Endothelial cell of umbilical vein (primary cell): ENCODE measurements at regions not wholly inside any gene's neighbourhood (a gene's known extent, or its start where the extent isn't known, plus 50 kb on each side); places are given as distances from the start of the nearest gene placed in this dataset.

Experiments used
- BruUV-seq: library from RNA; stranded (reverse); fragments of 400-500 nt; replicated peaks from 2 replicates; lab custom pipeline; 2021; lab: Mats Ljungman, UMichigan
- CTCF ChIA-PET: fragments of 300-600, 350-600 bp; sonication (Branson Sonifier 250); formaldehyde crosslinking; loops from one replicate; lab custom pipeline; 2021; ENCODE audit warnings: antibody characterized with exemption, inconsistent platforms; lab: Charles Lee
- POLR2A ChIA-PET: fragments of 300-600, 350-600 bp; sonication (Branson Sonifier 250); formaldehyde crosslinking; loops from one replicate; lab custom pipeline; 2021; ENCODE audit warnings: antibody characterized with exemption, inconsistent platforms; lab: Charles Lee
- DNase-seq: peaks from one replicate; pipeline ENCODE4 v3.0.0-alpha.2; 2011; ENCODE audit warnings: low read depth, low spot score
- FAIRE-seq: peaks from 2 replicates; lab custom pipeline; 2011; peaks lifted over from hg19 to GRCh38; lab: Jason Lieb, UNC
- H2AFZ ChIP-seq: 2 replicates; pipeline ENCODE4 v1.6.0; 2012; ENCODE audit warnings: low read depth, low read length, control low read depth, inconsistent platforms
- H3K27ac ChIP-seq: 2 replicates; pipeline ENCODE4 v1.5.1; 2011; ENCODE audit warnings: low read depth, mild to moderate bottlenecking, control low read depth, low read length, moderate library complexity; ENCODE audit not compliant: insufficient read depth
- H3K27me3 ChIP-seq, 2 experiments: 2 replicates each; pipeline versions ENCODE4 v1.6.0 to v1.6.1; 2011; ENCODE audit warnings: low read length in 2 of 2, mixed read lengths in 1 of 2; ENCODE audit not compliant: control insufficient read depth in 2 of 2, insufficient read depth in 2 of 2
- H3K36me3 ChIP-seq, 2 experiments: 2 replicates in 1 of 2; 3 replicates in 1 of 2; pipeline ENCODE4 v1.5.1; 2011; ENCODE audit warnings: low read length in 2 of 2, mild to moderate bottlenecking in 1 of 2, moderate library complexity in 1 of 2; ENCODE audit not compliant: control insufficient read depth in 2 of 2, insufficient read depth in 2 of 2; ENCODE audit errors: extremely low read depth in 1 of 2
- H3K4me1 ChIP-seq: 3 replicates; pipeline ENCODE4 v1.5.1; 2011; ENCODE audit warnings: mild to moderate bottlenecking, low read length; ENCODE audit not compliant: control insufficient read depth, insufficient read depth; ENCODE audit errors: extremely low read depth
- H3K4me2 ChIP-seq: 2 replicates; pipeline ENCODE4 v1.6.1; 2011; ENCODE audit warnings: low read length, control low read depth, mixed read lengths; ENCODE audit not compliant: insufficient read depth
- H3K4me3 ChIP-seq, 3 experiments: fragments of 200-600 bp in 1 of 3; sonication (generic), shearing (Covaris generic) in 1 of 3; replicated peaks in 1 of 3; 2 replicates each; pipeline ENCODE4 v1.5.1; 2011 to 2016; ENCODE audit warnings: control low read depth in 3 of 3, low read length in 3 of 3, mild to moderate bottlenecking in 2 of 3, inconsistent platforms in 1 of 3, low read depth in 1 of 3, moderate library complexity in 1 of 3; ENCODE audit not compliant: insufficient read depth in 1 of 3
- H3K79me2 ChIP-seq: 2 replicates; pipeline ENCODE4 v1.6.0; 2012; ENCODE audit warnings: low read length, inconsistent platforms; ENCODE audit not compliant: control insufficient read depth, insufficient read depth
- H3K9ac ChIP-seq: replicated peaks from 2 replicates; pipeline ENCODE3; 2011; ENCODE audit warnings: low read length, control low read depth; ENCODE audit not compliant: insufficient read depth; ENCODE audit errors: extremely low read depth
- H3K9me1 ChIP-seq: replicated peaks from 3 replicates; pipeline ENCODE4 v1.6.0; 2011; ENCODE audit warnings: mild to moderate bottlenecking, low read length; ENCODE audit not compliant: control insufficient read depth, insufficient read depth; ENCODE audit errors: extremely low read depth
- H3K9me3 ChIP-seq: replicated peaks from 2 replicates; pipeline ENCODE4 v1.5.1; 2012; ENCODE audit warnings: low read length, inconsistent platforms; ENCODE audit not compliant: control insufficient read depth, insufficient read depth
- H4K20me1 ChIP-seq: replicated peaks from 2 replicates; pipeline ENCODE3; 2011; ENCODE audit warnings: mild to moderate bottlenecking, low read length; ENCODE audit not compliant: control insufficient read depth, insufficient read depth; ENCODE audit errors: extremely low read depth
- EZH2 ChIP-seq: IDR thresholded peaks from 2 replicates; pipeline ENCODE4 v1.6.1; 2012; ENCODE audit warnings: borderline replicate concordance, low read depth, mild to moderate bottlenecking, moderate library complexity, low read length, inconsistent platforms; ENCODE audit not compliant: severe bottlenecking
- FOS ChIP-seq: IDR thresholded peaks from 2 replicates; pipeline ENCODE4 v1.6.1; 2011; ENCODE audit warnings: mild to moderate bottlenecking, low read length, moderate library complexity, borderline replicate concordance; ENCODE audit not compliant: insufficient read depth
- GATA2 ChIP-seq: IDR thresholded peaks from 2 replicates; pipeline ENCODE4 v1.7.0; 2011; ENCODE audit warnings: low read depth, mild to moderate bottlenecking, moderate library complexity, mixed read lengths, low read length; ENCODE audit not compliant: insufficient read length, insufficient read depth
- JUN ChIP-seq: IDR thresholded peaks from 2 replicates; pipeline ENCODE4 v1.6.1; 2011; ENCODE audit warnings: borderline replicate concordance, low read depth; ENCODE audit not compliant: insufficient read length, insufficient read depth
- MYC ChIP-seq: IDR thresholded peaks from one replicate; pipeline ENCODE4 v1.6.1; 2011; ENCODE audit warnings: mild to moderate bottlenecking, low read depth, low read length
- POLR2A ChIP-seq: IDR thresholded peaks from 2 replicates; pipeline ENCODE4 v1.6.1; 2012; ENCODE audit warnings: low read depth, mild to moderate bottlenecking, control low read depth, low read length
- POLR2AphosphoS5 ChIP-seq: IDR thresholded peaks from 2 replicates; pipeline ENCODE4 v1.6.1; 2012; ENCODE audit warnings: low read depth, mild to moderate bottlenecking, control low read depth, low read length, moderate library complexity; ENCODE audit not compliant: insufficient read depth
- dilution Hi-C: fragments of 300-500 bp; cut with MboI; formaldehyde crosslinking; loops from one replicate; pipeline ENCODE4 v1.15.0; 2019; ENCODE audit warnings: low sequenced_read_pairs; ENCODE audit not compliant: extremely low pct_ligation_motif_present
- intact Hi-C: fragments of 100-400 bp; cut with micrococcal nuclease; formaldehyde crosslinking; loops from one replicate; pipeline ENCODE4 v1.10.0; 2022
- TF ChIP-seq, protein P1 (sequence below): IDR thresholded peaks from 2 replicates; pipeline ENCODE4 v1.6.1; 2011; ENCODE audit not compliant: insufficient read depth, insufficient read length
- TF ChIP-seq, protein P2 (sequence below), 2 donors: IDR thresholded peaks; 1 replicate in 1 of 2; 2 replicates in 1 of 2; pipeline ENCODE4 v1.5.1; 2011; ENCODE audit warnings: low read length in 2 of 2, mild to moderate bottlenecking in 2 of 2, moderate library complexity in 2 of 2, control low read depth in 1 of 2, inconsistent platforms in 1 of 2, low read depth in 1 of 2; ENCODE audit not compliant: insufficient read depth in 1 of 2; ENCODE audit errors: extremely low read depth in 1 of 2

GRCh38 chr2:4972472-4972871 lies 719.7 kb upstream of the SOX11 start:
- no peak overlapping the region for H3K9ac ChIP-seq
- DNase-seq (no peak), FAIRE-seq (no peak)
- TF ChIP-seq FOS (no peak), JUN (no peak), EZH2 (no peak), GATA2 (no peak), POLR2AphosphoS5 (no peak), POLR2A (no peak), MYC (no peak)
- TF ChIP-seq, protein P1, sequence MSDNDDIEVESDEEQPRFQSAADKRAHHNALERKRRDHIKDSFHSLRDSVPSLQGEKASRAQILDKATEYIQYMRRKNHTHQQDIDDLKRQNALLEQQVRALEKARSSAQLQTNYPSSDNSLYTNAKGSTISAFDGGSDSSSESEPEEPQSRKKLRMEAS = no peak
- TF ChIP-seq, protein P2, sequence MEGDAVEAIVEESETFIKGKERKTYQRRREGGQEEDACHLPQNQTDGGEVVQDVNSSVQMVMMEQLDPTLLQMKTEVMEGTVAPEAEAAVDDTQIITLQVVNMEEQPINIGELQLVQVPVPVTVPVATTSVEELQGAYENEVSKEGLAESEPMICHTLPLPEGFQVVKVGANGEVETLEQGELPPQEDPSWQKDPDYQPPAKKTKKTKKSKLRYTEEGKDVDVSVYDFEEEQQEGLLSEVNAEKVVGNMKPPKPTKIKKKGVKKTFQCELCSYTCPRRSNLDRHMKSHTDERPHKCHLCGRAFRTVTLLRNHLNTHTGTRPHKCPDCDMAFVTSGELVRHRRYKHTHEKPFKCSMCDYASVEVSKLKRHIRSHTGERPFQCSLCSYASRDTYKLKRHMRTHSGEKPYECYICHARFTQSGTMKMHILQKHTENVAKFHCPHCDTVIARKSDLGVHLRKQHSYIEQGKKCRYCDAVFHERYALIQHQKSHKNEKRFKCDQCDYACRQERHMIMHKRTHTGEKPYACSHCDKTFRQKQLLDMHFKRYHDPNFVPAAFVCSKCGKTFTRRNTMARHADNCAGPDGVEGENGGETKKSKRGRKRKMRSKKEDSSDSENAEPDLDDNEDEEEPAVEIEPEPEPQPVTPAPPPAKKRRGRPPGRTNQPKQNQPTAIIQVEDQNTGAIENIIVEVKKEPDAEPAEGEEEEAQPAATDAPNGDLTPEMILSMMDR (IDR thresholded peaks at IDR 0.05; ENCODE audit: extremely low read depth in 1 of 2, insufficient read depth in 1 of 2, low read depth in 1 of 2, low read length in 2 of 2) = no peak
- CTCF ChIA-PET = no interaction called here
- H3K4me2 ChIP-seq = no peak overlapping the region
- POLR2A ChIA-PET = no interaction called here
- H3K27ac ChIP-seq = no peak overlapping the region
- dilution Hi-C loops = no loop called here
- BruUV-seq = no TSS peak
- H3K4me3 ChIP-seq = no peak overlapping the region
- peaks cover 2% of the 10 kb centered on the region for H3K9me3 ChIP-seq
- H2AFZ ChIP-seq = no peak overlapping the region
- no peaks in the 10 kb centered on the region for H4K20me1 ChIP-seq
- no peaks in the 10 kb centered on the region for H3K36me3 ChIP-seq
- no peaks in the 10 kb centered on the region for H3K9me1 ChIP-seq
- H3K79me2 ChIP-seq = no peaks in the 10 kb centered on the region
- H3K27me3 ChIP-seq = no peaks in the 10 kb centered on the region
- H3K4me1 ChIP-seq = no peaks in the 10 kb centered on the region
- intact Hi-C loops = no loop called here
